ENCODE measurements at regions not wholly inside any gene's neighbourhood (a gene's known extent, or its start where the extent isn't known, plus 50 kb on each side); places are given as distances from the start of the nearest gene placed in this dataset.

DNA sequence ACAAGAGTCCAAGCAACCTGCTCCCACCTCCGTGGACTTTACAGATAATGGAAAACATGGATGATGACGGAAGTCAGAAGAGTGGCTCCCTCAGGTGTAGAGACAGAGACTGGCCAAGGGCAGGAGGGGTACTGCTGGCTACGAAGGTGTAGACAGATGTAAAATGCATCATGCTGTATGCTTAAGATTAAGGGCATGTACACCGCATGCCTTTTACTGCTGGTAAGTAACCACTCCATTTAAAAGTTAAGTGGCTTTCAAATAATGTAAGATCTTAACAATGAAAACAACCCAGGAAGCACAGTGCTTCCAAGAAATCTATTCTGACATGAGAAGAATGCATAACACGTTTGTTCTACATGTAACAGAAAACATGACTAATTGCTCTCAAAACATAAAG, 76.9 kb upstream of the FAM9B start:
- no peak overlapping the region for H3K4me3 ChIP-seq (ENCODE audit: low read depth, low read length)
- ChIA-PET POLR2A (no interaction called here), CTCF (no interaction called here)
- no peak overlapping the region for H3K27ac ChIP-seq (ENCODE audit: extremely low read depth, low read depth, low read length)
- H3K4me1 ChIP-seq (ENCODE audit: control insufficient read depth, insufficient read depth, low read length): no peaks in the 10 kb centered on the region
- TF ChIP-seq, protein P1, sequence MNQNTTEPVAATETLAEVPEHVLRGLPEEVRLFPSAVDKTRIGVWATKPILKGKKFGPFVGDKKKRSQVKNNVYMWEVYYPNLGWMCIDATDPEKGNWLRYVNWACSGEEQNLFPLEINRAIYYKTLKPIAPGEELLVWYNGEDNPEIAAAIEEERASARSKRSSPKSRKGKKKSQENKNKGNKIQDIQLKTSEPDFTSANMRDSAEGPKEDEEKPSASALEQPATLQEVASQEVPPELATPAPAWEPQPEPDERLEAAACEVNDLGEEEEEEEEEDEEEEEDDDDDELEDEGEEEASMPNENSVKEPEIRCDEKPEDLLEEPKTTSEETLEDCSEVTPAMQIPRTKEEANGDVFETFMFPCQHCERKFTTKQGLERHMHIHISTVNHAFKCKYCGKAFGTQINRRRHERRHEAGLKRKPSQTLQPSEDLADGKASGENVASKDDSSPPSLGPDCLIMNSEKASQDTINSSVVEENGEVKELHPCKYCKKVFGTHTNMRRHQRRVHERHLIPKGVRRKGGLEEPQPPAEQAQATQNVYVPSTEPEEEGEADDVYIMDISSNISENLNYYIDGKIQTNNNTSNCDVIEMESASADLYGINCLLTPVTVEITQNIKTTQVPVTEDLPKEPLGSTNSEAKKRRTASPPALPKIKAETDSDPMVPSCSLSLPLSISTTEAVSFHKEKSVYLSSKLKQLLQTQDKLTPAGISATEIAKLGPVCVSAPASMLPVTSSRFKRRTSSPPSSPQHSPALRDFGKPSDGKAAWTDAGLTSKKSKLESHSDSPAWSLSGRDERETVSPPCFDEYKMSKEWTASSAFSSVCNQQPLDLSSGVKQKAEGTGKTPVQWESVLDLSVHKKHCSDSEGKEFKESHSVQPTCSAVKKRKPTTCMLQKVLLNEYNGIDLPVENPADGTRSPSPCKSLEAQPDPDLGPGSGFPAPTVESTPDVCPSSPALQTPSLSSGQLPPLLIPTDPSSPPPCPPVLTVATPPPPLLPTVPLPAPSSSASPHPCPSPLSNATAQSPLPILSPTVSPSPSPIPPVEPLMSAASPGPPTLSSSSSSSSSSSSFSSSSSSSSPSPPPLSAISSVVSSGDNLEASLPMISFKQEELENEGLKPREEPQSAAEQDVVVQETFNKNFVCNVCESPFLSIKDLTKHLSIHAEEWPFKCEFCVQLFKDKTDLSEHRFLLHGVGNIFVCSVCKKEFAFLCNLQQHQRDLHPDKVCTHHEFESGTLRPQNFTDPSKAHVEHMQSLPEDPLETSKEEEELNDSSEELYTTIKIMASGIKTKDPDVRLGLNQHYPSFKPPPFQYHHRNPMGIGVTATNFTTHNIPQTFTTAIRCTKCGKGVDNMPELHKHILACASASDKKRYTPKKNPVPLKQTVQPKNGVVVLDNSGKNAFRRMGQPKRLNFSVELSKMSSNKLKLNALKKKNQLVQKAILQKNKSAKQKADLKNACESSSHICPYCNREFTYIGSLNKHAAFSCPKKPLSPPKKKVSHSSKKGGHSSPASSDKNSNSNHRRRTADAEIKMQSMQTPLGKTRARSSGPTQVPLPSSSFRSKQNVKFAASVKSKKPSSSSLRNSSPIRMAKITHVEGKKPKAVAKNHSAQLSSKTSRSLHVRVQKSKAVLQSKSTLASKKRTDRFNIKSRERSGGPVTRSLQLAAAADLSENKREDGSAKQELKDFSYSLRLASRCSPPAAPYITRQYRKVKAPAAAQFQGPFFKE (tag by site-specific recombination; IDR thresholded peaks at IDR 0.05; ENCODE audit: borderline replicate concordance): no peak
- no peak for TF ChIP-seq ZNF548 (tag by site-specific recombination; IDR thresholded peaks at IDR 0.05)
- TF ChIP-seq, protein P2, sequence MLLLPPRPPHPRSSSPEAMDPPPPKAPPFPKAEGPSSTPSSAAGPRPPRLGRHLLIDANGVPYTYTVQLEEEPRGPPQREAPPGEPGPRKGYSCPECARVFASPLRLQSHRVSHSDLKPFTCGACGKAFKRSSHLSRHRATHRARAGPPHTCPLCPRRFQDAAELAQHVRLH (tag by site-specific recombination; IDR thresholded peaks at IDR 0.05): no peak
- no peak for TF ChIP-seq ZNF518A (tag by site-specific recombination; conservative IDR thresholded peaks at IDR 0.05; ENCODE audit: low read depth)
- no peak for TF ChIP-seq ZNF121 (tag by site-specific recombination; IDR thresholded peaks at IDR 0.05)
- no peak for TF ChIP-seq ZFP69B (tag by site-specific recombination; IDR thresholded peaks at IDR 0.05)
- TF ChIP-seq SP2 (tag by site-specific recombination; IDR thresholded peaks at IDR 0.05): no peak
- TF ChIP-seq HOXA7 (CRISPR knock-in tag; IDR thresholded peaks at IDR 0.05; ENCODE audit: borderline replicate concordance): no peak
- TF ChIP-seq, protein P3, sequence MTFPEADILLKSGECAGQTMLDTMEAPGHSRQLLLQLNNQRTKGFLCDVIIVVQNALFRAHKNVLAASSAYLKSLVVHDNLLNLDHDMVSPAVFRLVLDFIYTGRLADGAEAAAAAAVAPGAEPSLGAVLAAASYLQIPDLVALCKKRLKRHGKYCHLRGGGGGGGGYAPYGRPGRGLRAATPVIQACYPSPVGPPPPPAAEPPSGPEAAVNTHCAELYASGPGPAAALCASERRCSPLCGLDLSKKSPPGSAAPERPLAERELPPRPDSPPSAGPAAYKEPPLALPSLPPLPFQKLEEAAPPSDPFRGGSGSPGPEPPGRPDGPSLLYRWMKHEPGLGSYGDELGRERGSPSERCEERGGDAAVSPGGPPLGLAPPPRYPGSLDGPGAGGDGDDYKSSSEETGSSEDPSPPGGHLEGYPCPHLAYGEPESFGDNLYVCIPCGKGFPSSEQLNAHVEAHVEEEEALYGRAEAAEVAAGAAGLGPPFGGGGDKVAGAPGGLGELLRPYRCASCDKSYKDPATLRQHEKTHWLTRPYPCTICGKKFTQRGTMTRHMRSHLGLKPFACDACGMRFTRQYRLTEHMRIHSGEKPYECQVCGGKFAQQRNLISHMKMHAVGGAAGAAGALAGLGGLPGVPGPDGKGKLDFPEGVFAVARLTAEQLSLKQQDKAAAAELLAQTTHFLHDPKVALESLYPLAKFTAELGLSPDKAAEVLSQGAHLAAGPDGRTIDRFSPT (tag by site-specific recombination; IDR thresholded peaks at IDR 0.05): no peak
- TF ChIP-seq, protein P4, sequence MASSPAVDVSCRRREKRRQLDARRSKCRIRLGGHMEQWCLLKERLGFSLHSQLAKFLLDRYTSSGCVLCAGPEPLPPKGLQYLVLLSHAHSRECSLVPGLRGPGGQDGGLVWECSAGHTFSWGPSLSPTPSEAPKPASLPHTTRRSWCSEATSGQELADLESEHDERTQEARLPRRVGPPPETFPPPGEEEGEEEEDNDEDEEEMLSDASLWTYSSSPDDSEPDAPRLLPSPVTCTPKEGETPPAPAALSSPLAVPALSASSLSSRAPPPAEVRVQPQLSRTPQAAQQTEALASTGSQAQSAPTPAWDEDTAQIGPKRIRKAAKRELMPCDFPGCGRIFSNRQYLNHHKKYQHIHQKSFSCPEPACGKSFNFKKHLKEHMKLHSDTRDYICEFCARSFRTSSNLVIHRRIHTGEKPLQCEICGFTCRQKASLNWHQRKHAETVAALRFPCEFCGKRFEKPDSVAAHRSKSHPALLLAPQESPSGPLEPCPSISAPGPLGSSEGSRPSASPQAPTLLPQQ (tag by site-specific recombination; IDR thresholded peaks at IDR 0.05): no peak
- H3K9me3 ChIP-seq (ENCODE audit: control insufficient read depth, insufficient read depth, low read depth, low read length): no peaks in the 10 kb centered on the region
- H3K36me3 ChIP-seq (ENCODE audit: control insufficient read depth in 2 of 2, insufficient read depth in 1 of 2, low read length in 2 of 2): no peaks in the 10 kb centered on the region
